NCI-H82 treated with DMSO at 0.1 percent for 48 hours (cell line): ENCODE measurements at regions not wholly inside any gene's neighbourhood (a gene's known extent, or its start where the extent isn't known, plus 50 kb on each side); places are given as distances from the start of the nearest gene placed in this dataset.
"Not testable (repeated sequence)": the region's sequence is repeated elsewhere in the genome, so short reads cannot be mapped to it uniquely, and the experiment has no call there.

Experiments used
- DNase-seq: peaks from one replicate; lab custom pipeline; 2025; ENCODE audit not compliant: unreplicated experiment; lab: John Stamatoyannopoulos, UW

DNA sequence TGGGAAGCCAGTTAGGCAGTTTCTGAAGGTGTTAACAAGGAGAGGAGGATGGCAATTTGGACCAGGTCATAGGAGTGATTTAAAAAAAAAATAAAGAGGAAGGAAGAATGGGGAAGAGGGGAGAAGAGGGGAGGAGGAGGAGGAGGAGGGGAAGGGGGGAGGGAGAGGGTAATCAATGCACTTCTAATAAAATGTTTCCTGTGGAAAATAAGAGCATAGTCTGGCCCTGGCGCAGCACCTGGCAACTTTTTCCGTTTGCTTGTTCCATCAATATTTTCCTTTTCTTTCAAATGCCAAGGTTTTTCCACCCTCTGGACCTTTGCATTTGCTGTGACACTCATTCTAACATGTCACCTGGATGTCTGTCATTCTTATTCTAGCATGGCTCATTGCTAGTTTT lies 308.2 kb downstream of the PPP1R3A start:
- DNase-seq, result no peak

GRCh38 chr7:113608782-113609181 lies 310.0 kb downstream of the PPP1R3A start:
- no peak for DNase-seq

GRCh38 chr7:113606325-113606724 lies 312.5 kb downstream of the PPP1R3A start:
- DNase-seq, result no peak

DNA sequence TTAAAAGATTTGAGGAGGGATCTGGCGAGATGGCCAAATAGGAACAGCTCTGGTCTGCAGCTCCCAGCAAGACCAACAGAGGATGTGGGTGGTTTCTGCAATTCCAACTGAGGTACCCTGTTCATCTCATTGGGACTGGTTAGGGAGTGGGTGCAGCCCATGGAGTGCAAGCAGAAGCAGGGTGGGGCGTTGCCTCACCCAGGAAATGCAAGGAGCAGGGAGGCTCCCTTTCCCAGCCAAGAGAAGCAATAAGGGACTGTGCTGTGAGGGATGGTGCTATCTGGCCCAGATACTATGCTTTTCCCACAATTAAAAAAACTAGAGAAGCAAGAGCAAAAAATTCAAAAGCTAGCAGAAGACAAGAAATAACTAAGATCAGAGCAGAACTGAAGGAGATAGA lies 318.4 kb downstream of the PPP1R3A start:
- DNase-seq, result not testable (repeated sequence)

DNA sequence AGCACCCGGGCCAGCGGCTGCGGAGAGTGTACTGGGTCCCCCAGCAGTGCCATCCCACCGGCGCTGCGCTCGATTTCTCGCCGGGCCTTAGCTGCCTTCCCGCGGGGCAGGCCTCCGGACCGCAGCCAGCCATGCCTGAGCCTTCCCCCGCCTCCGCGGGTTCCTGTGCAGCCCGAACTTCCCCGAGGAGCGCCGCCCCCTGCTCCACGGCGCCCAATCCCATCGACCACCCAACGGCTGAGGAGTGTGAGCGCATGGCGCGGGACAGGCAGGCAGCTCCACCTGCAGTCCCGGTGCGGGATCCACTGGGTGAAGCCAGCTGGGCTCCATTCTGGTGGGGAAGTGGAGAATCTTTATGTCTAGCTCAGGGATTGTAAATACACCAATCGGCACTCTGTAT lies 325.4 kb downstream of the PPP1R3A start:
- not testable (repeated sequence) for DNase-seq

DNA sequence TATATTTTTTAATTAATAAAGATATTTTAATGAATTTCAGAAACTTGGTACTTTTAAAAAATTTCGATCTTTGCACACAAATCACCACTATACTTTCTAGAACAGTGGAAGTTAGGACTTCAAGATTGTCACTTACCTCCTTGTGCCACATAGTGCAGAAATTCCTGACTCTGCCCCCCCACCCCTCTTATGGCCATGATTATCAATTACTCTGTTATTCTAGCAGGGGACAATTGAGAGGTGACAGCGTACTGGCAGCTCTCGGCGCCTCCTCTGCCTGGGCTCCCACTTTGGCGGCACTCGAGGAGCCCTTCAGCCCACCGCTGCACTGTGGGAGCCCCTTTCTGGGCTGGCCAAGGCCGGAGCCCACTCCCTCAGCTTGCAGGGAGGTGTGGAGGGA lies 325.9 kb downstream of the PPP1R3A start:
- not testable (repeated sequence) for DNase-seq

DNA sequence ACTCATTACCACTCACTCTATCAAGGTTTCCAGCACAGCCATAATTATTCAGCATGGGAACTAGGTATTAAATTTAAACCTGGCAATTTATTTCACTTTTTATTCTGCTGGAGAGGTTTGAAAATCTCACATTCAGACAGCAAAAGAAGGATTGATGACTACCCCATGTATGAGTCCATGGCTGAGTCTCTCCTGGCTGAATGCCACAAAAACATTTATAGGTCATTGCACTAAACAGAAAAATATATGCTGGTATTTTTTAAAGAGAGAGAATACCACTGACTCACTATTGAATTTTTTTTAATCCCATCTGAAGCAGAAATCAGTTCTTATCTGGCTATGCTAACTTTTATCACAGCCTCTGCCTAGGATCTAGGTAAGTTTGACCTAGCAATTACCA lies 336.3 kb downstream of the PPP1R3A start:
- no peak for DNase-seq

DNA sequence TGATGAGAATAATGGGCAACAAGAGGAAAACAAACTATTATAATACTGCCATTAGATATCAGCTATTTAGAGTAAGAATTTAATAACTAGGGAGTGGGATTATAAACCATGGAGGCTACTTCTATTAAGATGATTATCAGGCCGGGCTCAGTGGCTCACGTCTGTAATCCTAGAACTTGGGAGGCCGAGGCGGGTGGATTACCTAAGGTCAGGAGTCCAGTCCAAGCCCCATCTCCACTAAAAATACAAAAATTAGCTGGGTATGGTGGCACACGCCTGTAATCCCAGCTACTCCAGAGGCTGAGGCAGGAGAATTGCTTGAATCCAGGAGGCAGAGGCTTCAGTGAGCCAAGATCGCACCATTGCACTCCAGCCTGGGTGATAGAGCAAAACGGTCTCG lies 355.6 kb downstream of the PPP1R3A start:
- DNase-seq, result not testable (repeated sequence)

- DNase-seq, result no peak
Observed at GRCh38 chr7:113562801-113563200, 356.0 kb downstream of the PPP1R3A start.

DNA sequence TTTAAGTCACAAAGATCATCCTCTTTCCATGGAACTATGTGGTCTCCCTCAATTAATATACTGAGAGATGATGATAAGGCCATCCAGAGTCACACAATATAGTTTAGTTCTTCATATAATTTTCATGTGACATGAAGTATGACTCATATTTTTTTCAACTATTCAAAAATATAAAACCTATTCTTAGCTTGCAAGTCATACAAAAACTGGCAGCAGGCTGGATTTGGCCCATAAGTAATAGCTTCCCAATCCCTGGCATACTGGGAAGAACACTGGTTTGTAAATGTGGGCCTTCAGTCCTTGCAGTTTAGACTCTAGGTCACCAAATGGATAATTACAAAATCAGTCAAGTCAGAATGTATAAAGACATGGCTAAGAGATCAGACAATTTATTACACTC lies 356.6 kb downstream of the PPP1R3A start:
- DNase-seq, result no peak

DNA sequence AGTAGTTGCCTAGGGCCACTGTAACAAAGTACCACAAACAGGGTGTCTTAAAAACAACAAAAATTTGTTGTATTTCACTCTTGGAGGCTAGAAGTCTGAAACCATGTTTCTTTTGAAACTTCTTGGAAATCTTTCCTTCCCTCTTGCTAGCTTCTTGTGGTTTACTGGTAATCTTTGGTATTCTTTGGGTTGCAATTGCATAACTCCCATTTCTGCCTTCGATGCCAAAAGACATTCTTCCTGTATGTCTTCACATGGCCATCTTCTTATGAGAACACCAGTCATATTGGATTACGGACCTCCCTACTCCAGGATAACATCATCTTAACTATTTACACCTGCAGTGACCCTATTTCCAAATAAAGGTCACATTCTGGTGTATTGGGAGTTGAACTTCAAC lies 357.4 kb downstream of the PPP1R3A start:
- no peak for DNase-seq

DNA sequence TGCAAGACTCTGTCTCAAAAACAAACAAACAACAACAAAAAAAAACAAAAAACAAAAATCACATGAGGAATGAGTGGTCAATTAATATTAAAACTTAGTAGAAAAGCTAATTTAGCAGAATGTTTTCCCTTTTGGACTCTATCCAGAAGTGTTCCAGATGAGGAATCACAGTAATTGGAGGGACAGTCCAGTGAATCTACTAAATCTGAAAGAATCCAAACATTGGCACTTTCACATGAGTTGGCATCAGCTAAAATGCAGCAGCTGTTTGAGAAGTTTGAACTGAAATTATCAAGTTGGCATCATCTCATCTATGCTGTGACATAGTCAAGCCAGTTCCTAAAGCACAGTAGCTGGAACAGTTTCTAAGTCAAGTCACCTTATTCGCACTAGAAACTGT lies 367.8 kb downstream of the PPP1R3A start:
- no peak for DNase-seq

DNA sequence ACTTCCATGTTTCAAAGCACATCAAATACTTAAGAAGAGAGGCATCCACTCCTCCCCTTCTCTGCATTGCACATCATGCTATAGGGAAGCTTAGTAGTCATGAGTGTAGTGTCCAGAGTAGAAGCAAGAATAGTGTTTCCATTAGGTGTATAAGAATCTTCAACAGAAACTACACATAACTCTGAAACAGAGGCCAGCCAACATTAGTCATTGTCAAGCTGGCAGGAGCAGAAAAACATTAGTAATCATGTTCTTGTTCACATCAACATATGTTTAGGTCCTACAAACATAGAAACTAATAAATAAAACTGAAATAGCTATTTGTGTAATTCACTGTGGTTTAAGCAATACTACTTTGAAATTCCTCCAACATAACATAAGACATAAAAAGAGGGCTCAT lies 370.2 kb downstream of the PPP1R3A start:
- no peak for DNase-seq

GRCh38 chr7:113548137-113548536 lies 370.7 kb downstream of the PPP1R3A start:
- no peak for DNase-seq

DNA sequence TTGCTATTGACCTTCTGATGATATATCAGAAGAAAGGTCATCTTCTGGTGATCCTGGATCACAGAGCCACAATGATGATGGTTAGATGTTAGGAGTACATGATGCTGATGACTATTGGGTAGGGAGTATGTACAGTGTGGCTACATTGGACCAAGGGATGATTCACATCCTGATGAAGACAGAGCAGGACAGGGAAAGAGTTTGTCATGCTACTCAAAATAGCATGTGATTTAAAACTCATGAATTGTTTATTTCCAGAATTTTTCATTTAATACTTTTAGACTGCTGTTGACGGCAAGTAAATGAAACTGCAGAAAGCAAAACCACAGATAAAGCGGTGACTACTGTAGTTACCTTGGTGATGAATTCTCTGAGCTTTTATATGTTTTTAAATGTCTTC lies 397.3 kb downstream of the PPP1R3A start:
- DNase-seq, result no peak

DNA sequence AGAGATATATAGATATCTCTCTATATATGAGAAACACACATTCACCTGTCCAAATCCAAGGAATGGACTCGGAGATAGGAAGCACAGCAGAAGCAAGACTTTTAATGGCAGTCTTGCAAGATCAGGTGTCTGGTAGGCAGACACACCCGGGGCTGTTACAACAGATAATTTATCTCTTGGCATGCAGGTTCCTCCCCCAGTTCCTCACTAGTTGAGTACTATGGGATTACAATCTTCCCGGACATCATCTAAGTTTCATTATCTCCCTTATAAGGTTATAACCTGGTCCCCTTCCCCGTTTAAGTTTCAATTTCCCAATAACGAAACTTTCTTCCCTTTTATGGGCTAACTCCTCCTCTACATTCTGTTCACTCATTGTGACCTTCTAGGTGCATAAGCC lies 399.3 kb downstream of the PPP1R3A start:
- DNase-seq, result no peak

GRCh38 chr7:113504691-113505090 lies 386.3 kb upstream of the SMIM30 start:
- DNase-seq, result no peak

DNA sequence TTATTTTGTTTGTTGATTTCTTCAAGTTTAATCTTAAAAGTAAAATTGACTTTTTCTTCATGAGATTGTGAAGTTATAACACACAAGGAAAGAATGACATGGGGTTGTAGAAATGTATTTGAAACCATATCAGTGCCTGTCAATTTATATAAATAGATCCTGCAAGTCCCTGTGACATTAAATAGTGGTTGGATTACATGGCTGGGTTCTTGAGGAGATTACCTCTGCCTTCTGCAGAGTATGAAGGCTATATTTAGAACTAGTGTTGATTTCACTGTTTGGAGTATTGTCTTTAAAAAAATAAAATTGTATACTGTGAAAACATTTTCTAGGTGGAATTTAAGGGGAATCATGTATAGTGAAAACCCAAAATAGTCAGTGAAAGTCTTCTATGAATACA lies 385.8 kb upstream of the SMIM30 start:
- peak; percentile 16 for DNase-seq

GRCh38 chr7:113496586-113496985 lies 378.2 kb upstream of the SMIM30 start:
- not testable (repeated sequence) for DNase-seq

DNA sequence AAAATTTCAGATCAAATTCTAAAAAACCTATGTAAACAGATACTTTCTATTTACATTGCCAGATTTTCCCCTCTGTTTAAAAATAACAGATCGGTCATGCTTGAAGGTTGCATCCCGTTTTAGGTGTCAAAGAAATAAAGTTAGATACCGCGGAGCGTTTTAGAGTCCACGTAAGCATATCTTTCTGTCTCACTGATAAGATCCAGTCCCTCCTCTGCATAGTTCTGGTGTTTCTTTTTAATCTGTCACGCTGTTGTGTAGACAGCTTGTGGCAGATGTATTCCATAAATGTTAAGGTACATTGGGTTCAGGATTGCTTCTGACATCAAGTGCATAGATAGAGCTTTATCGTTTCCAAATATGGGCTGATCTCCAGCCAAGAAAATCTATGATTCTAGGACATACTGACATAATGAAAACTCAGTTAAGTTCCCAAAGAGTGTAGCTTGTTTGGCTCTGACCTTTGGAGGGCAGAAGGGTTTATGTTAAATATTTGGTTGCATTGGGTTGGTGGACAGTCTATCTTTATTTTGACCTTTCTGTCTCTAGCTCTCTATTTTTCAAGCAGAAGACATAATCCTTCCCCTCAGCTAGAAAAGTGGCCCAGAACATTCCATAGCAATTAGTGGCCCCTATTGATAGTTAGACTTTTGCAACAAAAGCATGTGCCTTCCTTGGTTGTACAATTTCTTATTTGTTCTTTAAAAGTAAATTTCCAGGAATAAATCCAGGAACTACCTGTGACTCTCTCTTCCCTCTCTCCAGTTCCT lies 376.6 kb upstream of the SMIM30 start:
- not testable (repeated sequence) for DNase-seq

GRCh38 chr7:113491305-113491704 lies 373.0 kb upstream of the SMIM30 start:
- no peak for DNase-seq

- DNase-seq, result no peak
Observed at GRCh38 chr7:113487925-113488731, 369.8 kb upstream of the SMIM30 start.
